ENCODE measurements at regions not wholly inside any gene's neighbourhood (a gene's known extent, or its start where the extent isn't known, plus 50 kb on each side); places are given as distances from the start of the nearest gene placed in this dataset.

- Histone ChIP-seq H3K9me3 (ENCODE audit: insufficient read depth, low read depth, low read length) (no peaks in the 10 kb centered on the region), H2AFZ (ENCODE audit: low read length) (no peak overlapping the region), H3K4me1 (ENCODE audit: insufficient read depth, low read length, poor library complexity, severe bottlenecking) (peaks cover 14% of the 10 kb centered on the region), H4K20me1 (ENCODE audit: insufficient read depth, low read length, poor library complexity, severe bottlenecking) (no peaks in the 10 kb centered on the region), H3K4me3 (ENCODE audit: low read length, poor library complexity, severe bottlenecking) (no peak overlapping the region), H3K9ac (ENCODE audit: low read depth, low read length, poor library complexity, severe bottlenecking) (no peak overlapping the region), H3K79me2 (ENCODE audit: insufficient read depth, low read length) (no peaks in the 10 kb centered on the region), H3F3A (ENCODE audit: low read depth) (no peaks in the 10 kb centered on the region), H3K9me2 (replicated peaks; ENCODE audit: low read depth, low read length) (no peaks in the 10 kb centered on the region), H3K36me3 (ENCODE audit: insufficient read depth, low read length) (no peaks in the 10 kb centered on the region), H3K27me3 (ENCODE audit: insufficient read depth, low read length, poor library complexity, severe bottlenecking) (no peaks in the 10 kb centered on the region), H3K4me2 (ENCODE audit: low read depth, low read length, poor library complexity, severe bottlenecking) (no peak overlapping the region)
- TF ChIP-seq CTCF (conservative IDR thresholded peaks at IDR 0.05; ENCODE audit: low read length) (no peak), EZH2phosphoT487 (IDR thresholded peaks at IDR 0.05; ENCODE audit: borderline replicate concordance) (no peak)
Observed at GRCh38 chr10:43845121-43845520, 196.4 kb upstream of the ZNF32 start.

GRCh38 chr10:43844221-43844620 is 195.5 kb upstream of the ZNF32 start:
- Histone ChIP-seq H3K9me3 (ENCODE audit: insufficient read depth, low read depth, low read length) (no peaks in the 10 kb centered on the region), H4K20me1 (ENCODE audit: insufficient read depth, low read length, poor library complexity, severe bottlenecking) (no peaks in the 10 kb centered on the region), H3K9me2 (replicated peaks; ENCODE audit: low read depth, low read length) (no peaks in the 10 kb centered on the region), H3K79me2 (ENCODE audit: insufficient read depth, low read length) (no peaks in the 10 kb centered on the region), H2AFZ (ENCODE audit: low read length) (no peak overlapping the region), H3K27me3 (ENCODE audit: insufficient read depth, low read length, poor library complexity, severe bottlenecking) (no peaks in the 10 kb centered on the region), H3K9ac (ENCODE audit: low read depth, low read length, poor library complexity, severe bottlenecking) (no peak overlapping the region), H3F3A (ENCODE audit: low read depth) (no peaks in the 10 kb centered on the region), H3K4me1 (ENCODE audit: insufficient read depth, low read length, poor library complexity, severe bottlenecking) (peaks cover 14% of the 10 kb centered on the region), H3K36me3 (ENCODE audit: insufficient read depth, low read length) (no peaks in the 10 kb centered on the region), H3K4me2 (ENCODE audit: low read depth, low read length, poor library complexity, severe bottlenecking) (no peak overlapping the region), H3K4me3 (ENCODE audit: low read length, poor library complexity, severe bottlenecking) (no peak overlapping the region)
- no peak for TF ChIP-seq CTCF (conservative IDR thresholded peaks at IDR 0.05; ENCODE audit: low read length)

- no peak overlapping the region for H3K9ac ChIP-seq (ENCODE audit: low read depth, low read length, poor library complexity, severe bottlenecking)
- H3K27me3 ChIP-seq (ENCODE audit: insufficient read depth, low read length, poor library complexity, severe bottlenecking): no peaks in the 10 kb centered on the region
- no peaks in the 10 kb centered on the region for H4K20me1 ChIP-seq (ENCODE audit: insufficient read depth, low read length, poor library complexity, severe bottlenecking)
- no peaks in the 10 kb centered on the region for H3K9me3 ChIP-seq (ENCODE audit: insufficient read depth, low read depth, low read length)
- no peaks in the 10 kb centered on the region for H3K79me2 ChIP-seq (ENCODE audit: insufficient read depth, low read length)
- H3F3A ChIP-seq (ENCODE audit: low read depth): no peaks in the 10 kb centered on the region
- no peak overlapping the region for H3K4me3 ChIP-seq (ENCODE audit: low read length, poor library complexity, severe bottlenecking)
- H3K4me2 ChIP-seq (ENCODE audit: low read depth, low read length, poor library complexity, severe bottlenecking): no peak overlapping the region
- H3K36me3 ChIP-seq (ENCODE audit: insufficient read depth, low read length): no peaks in the 10 kb centered on the region
- peaks cover 14% of the 10 kb centered on the region for H3K4me1 ChIP-seq (ENCODE audit: insufficient read depth, low read length, poor library complexity, severe bottlenecking)
- H3K9me2 ChIP-seq (replicated peaks; ENCODE audit: low read depth, low read length): no peaks in the 10 kb centered on the region
- no peak overlapping the region for H2AFZ ChIP-seq (ENCODE audit: low read length)
- TF ChIP-seq EZH2phosphoT487 (IDR thresholded peaks at IDR 0.05; ENCODE audit: borderline replicate concordance): no peak
- TF ChIP-seq CTCF (conservative IDR thresholded peaks at IDR 0.05; ENCODE audit: low read length): no peak
Observed at GRCh38 chr10:43843321-43844101, 194.8 kb upstream of the ZNF32 start.
